Stimulated activated CD4-positive, alpha-beta T cell treated with anti-CD3 and anti-CD28 coated beads, Interleukin-1b, Interleukin-23, amount 100 ng/mL, for 4 hours (primary cell): ENCODE measurements at regions not wholly inside any gene's neighbourhood (a gene's known extent, or its start where the extent isn't known, plus 50 kb on each side); places are given as distances from the start of the nearest gene placed in this dataset.
"Not testable (repeated sequence)": the region's sequence is repeated elsewhere in the genome, so short reads cannot be mapped to it uniquely, and the experiment has no call there.

ENCODE experiments used
- DNase-seq, 2 donors: peaks; one replicate each; pipeline ENCODE4 v3.0.0-alpha.2; 2020; ENCODE audit warnings: low read depth in 2 of 2

- DNase-seq, result no peak
Observed at GRCh38 chr13:33411312-33411711, 125.8 kb upstream of the STARD13 start.

GRCh38 chr13:33415822-33416221 lies 130.3 kb upstream of the STARD13 start:
- no peak for DNase-seq

GRCh38 chr13:33418224-33418953 lies 132.8 kb upstream of the STARD13 start:
- not testable (repeated sequence) for DNase-seq

GRCh38 chr13:33420117-33420516 lies 134.6 kb upstream of the STARD13 start:
- DNase-seq, result not testable (repeated sequence)

GRCh38 chr13:33426131-33426530 lies 140.6 kb upstream of the STARD13 start:
- DNase-seq, result no peak

- DNase-seq, result no peak
Observed at GRCh38 chr13:33433316-33433715, 147.8 kb upstream of the STARD13 start.

GRCh38 chr13:33434676-33435075 lies 149.1 kb upstream of the STARD13 start:
- no peak for DNase-seq

GRCh38 chr13:33435207-33435606 lies 149.7 kb upstream of the STARD13 start:
- no peak for DNase-seq

- DNase-seq, result no peak
Observed at GRCh38 chr13:33438918-33439317, 153.4 kb upstream of the STARD13 start.

- DNase-seq, result no peak
Observed at GRCh38 chr13:33441015-33441414, 155.5 kb upstream of the STARD13 start.

GRCh38 chr13:33445024-33445423 lies 159.5 kb upstream of the STARD13 start:
- no peak for DNase-seq

- no peak for DNase-seq
Observed at GRCh38 chr13:33445476-33445875, 159.9 kb upstream of the STARD13 start.

GRCh38 chr13:33446821-33447725 lies 161.5 kb upstream of the STARD13 start:
- no peak for DNase-seq

- no peak for DNase-seq
Observed at GRCh38 chr13:33448889-33449288, 163.3 kb upstream of the STARD13 start.

GRCh38 chr13:33450956-33451709 lies 165.6 kb upstream of the STARD13 start:
- no peak for DNase-seq

GRCh38 chr13:33452873-33453517 lies 167.4 kb upstream of the STARD13 start:
- no peak for DNase-seq

- DNase-seq, result no peak
Observed at GRCh38 chr13:33453936-33454335, 168.4 kb upstream of the STARD13 start.

GRCh38 chr13:33454844-33455705 lies 169.5 kb upstream of the STARD13 start:
- no peak for DNase-seq

GRCh38 chr13:33459702-33460101 lies 174.1 kb upstream of the STARD13 start:
- DNase-seq, result no peak

GRCh38 chr13:33462109-33462508 lies 176.6 kb upstream of the STARD13 start:
- DNase-seq, result no peak

GRCh38 chr13:33464345-33464744 lies 178.8 kb upstream of the STARD13 start:
- DNase-seq, result no peak
